Endothelial cell of umbilical vein (primary cell): ENCODE measurements at regions not wholly inside any gene's neighbourhood (a gene's known extent, or its start where the extent isn't known, plus 50 kb on each side); places are given as distances from the start of the nearest gene placed in this dataset.

Experiments
- BruUV-seq: library from RNA; stranded (reverse); fragments of 400-500 nt; replicated peaks from 2 replicates; lab custom pipeline; 2021; lab: Mats Ljungman, UMichigan
- CTCF ChIA-PET: fragments of 300-600, 350-600 bp; sonication (Branson Sonifier 250); formaldehyde crosslinking; loops from one replicate; lab custom pipeline; 2021; ENCODE audit warnings: antibody characterized with exemption, inconsistent platforms; lab: Charles Lee
- POLR2A ChIA-PET: fragments of 300-600, 350-600 bp; sonication (Branson Sonifier 250); formaldehyde crosslinking; loops from one replicate; lab custom pipeline; 2021; ENCODE audit warnings: antibody characterized with exemption, inconsistent platforms; lab: Charles Lee
- DNase-seq: peaks from one replicate; pipeline ENCODE4 v3.0.0-alpha.2; 2011; ENCODE audit warnings: low read depth, low spot score
- FAIRE-seq: peaks from 2 replicates; lab custom pipeline; 2011; peaks lifted over from hg19 to GRCh38; lab: Jason Lieb, UNC
- H2AFZ ChIP-seq: 2 replicates; pipeline ENCODE4 v1.6.0; 2012; ENCODE audit warnings: low read depth, low read length, control low read depth, inconsistent platforms
- H3K27ac ChIP-seq: 2 replicates; pipeline ENCODE4 v1.5.1; 2011; ENCODE audit warnings: low read depth, mild to moderate bottlenecking, control low read depth, low read length, moderate library complexity; ENCODE audit not compliant: insufficient read depth
- H3K27me3 ChIP-seq, 2 experiments: 2 replicates each; pipeline versions ENCODE4 v1.6.0 to v1.6.1; 2011; ENCODE audit warnings: low read length in 2 of 2, mixed read lengths in 1 of 2; ENCODE audit not compliant: control insufficient read depth in 2 of 2, insufficient read depth in 2 of 2
- H3K36me3 ChIP-seq, 2 experiments: 2 replicates in 1 of 2; 3 replicates in 1 of 2; pipeline ENCODE4 v1.5.1; 2011; ENCODE audit warnings: low read length in 2 of 2, mild to moderate bottlenecking in 1 of 2, moderate library complexity in 1 of 2; ENCODE audit not compliant: control insufficient read depth in 2 of 2, insufficient read depth in 2 of 2; ENCODE audit errors: extremely low read depth in 1 of 2
- H3K4me1 ChIP-seq: 3 replicates; pipeline ENCODE4 v1.5.1; 2011; ENCODE audit warnings: mild to moderate bottlenecking, low read length; ENCODE audit not compliant: control insufficient read depth, insufficient read depth; ENCODE audit errors: extremely low read depth
- H3K4me2 ChIP-seq: 2 replicates; pipeline ENCODE4 v1.6.1; 2011; ENCODE audit warnings: low read length, control low read depth, mixed read lengths; ENCODE audit not compliant: insufficient read depth
- H3K4me3 ChIP-seq, 3 experiments: fragments of 200-600 bp in 1 of 3; sonication (generic), shearing (Covaris generic) in 1 of 3; replicated peaks in 1 of 3; 2 replicates each; pipeline ENCODE4 v1.5.1; 2011 to 2016; ENCODE audit warnings: control low read depth in 3 of 3, low read length in 3 of 3, mild to moderate bottlenecking in 2 of 3, inconsistent platforms in 1 of 3, low read depth in 1 of 3, moderate library complexity in 1 of 3; ENCODE audit not compliant: insufficient read depth in 1 of 3
- H3K79me2 ChIP-seq: 2 replicates; pipeline ENCODE4 v1.6.0; 2012; ENCODE audit warnings: low read length, inconsistent platforms; ENCODE audit not compliant: control insufficient read depth, insufficient read depth
- H3K9ac ChIP-seq: replicated peaks from 2 replicates; pipeline ENCODE3; 2011; ENCODE audit warnings: low read length, control low read depth; ENCODE audit not compliant: insufficient read depth; ENCODE audit errors: extremely low read depth
- H3K9me1 ChIP-seq: replicated peaks from 3 replicates; pipeline ENCODE4 v1.6.0; 2011; ENCODE audit warnings: mild to moderate bottlenecking, low read length; ENCODE audit not compliant: control insufficient read depth, insufficient read depth; ENCODE audit errors: extremely low read depth
- H3K9me3 ChIP-seq: replicated peaks from 2 replicates; pipeline ENCODE4 v1.5.1; 2012; ENCODE audit warnings: low read length, inconsistent platforms; ENCODE audit not compliant: control insufficient read depth, insufficient read depth
- H4K20me1 ChIP-seq: replicated peaks from 2 replicates; pipeline ENCODE3; 2011; ENCODE audit warnings: mild to moderate bottlenecking, low read length; ENCODE audit not compliant: control insufficient read depth, insufficient read depth; ENCODE audit errors: extremely low read depth
- CTCF ChIP-seq, 2 donors: IDR thresholded peaks; 1 replicate in 1 of 2; 2 replicates in 1 of 2; pipeline ENCODE4 v1.5.1; 2011; ENCODE audit warnings: low read length in 2 of 2, mild to moderate bottlenecking in 2 of 2, moderate library complexity in 2 of 2, control low read depth in 1 of 2, inconsistent platforms in 1 of 2, low read depth in 1 of 2; ENCODE audit not compliant: insufficient read depth in 1 of 2; ENCODE audit errors: extremely low read depth in 1 of 2
- EZH2 ChIP-seq: IDR thresholded peaks from 2 replicates; pipeline ENCODE4 v1.6.1; 2012; ENCODE audit warnings: borderline replicate concordance, low read depth, mild to moderate bottlenecking, moderate library complexity, low read length, inconsistent platforms; ENCODE audit not compliant: severe bottlenecking
- FOS ChIP-seq: IDR thresholded peaks from 2 replicates; pipeline ENCODE4 v1.6.1; 2011; ENCODE audit warnings: mild to moderate bottlenecking, low read length, moderate library complexity, borderline replicate concordance; ENCODE audit not compliant: insufficient read depth
- GATA2 ChIP-seq: IDR thresholded peaks from 2 replicates; pipeline ENCODE4 v1.7.0; 2011; ENCODE audit warnings: low read depth, mild to moderate bottlenecking, moderate library complexity, mixed read lengths, low read length; ENCODE audit not compliant: insufficient read length, insufficient read depth
- JUN ChIP-seq: IDR thresholded peaks from 2 replicates; pipeline ENCODE4 v1.6.1; 2011; ENCODE audit warnings: borderline replicate concordance, low read depth; ENCODE audit not compliant: insufficient read length, insufficient read depth
- POLR2A ChIP-seq: IDR thresholded peaks from 2 replicates; pipeline ENCODE4 v1.6.1; 2012; ENCODE audit warnings: low read depth, mild to moderate bottlenecking, control low read depth, low read length
- POLR2AphosphoS5 ChIP-seq: IDR thresholded peaks from 2 replicates; pipeline ENCODE4 v1.6.1; 2012; ENCODE audit warnings: low read depth, mild to moderate bottlenecking, control low read depth, low read length, moderate library complexity; ENCODE audit not compliant: insufficient read depth
- dilution Hi-C: fragments of 300-500 bp; cut with MboI; formaldehyde crosslinking; loops from one replicate; pipeline ENCODE4 v1.15.0; 2019; ENCODE audit warnings: low sequenced_read_pairs; ENCODE audit not compliant: extremely low pct_ligation_motif_present
- intact Hi-C: fragments of 100-400 bp; cut with micrococcal nuclease; formaldehyde crosslinking; loops from one replicate; pipeline ENCODE4 v1.10.0; 2022
- TF ChIP-seq, protein P1 (sequence below): IDR thresholded peaks from 2 replicates; pipeline ENCODE4 v1.6.1; 2011; ENCODE audit not compliant: insufficient read depth, insufficient read length

DNA sequence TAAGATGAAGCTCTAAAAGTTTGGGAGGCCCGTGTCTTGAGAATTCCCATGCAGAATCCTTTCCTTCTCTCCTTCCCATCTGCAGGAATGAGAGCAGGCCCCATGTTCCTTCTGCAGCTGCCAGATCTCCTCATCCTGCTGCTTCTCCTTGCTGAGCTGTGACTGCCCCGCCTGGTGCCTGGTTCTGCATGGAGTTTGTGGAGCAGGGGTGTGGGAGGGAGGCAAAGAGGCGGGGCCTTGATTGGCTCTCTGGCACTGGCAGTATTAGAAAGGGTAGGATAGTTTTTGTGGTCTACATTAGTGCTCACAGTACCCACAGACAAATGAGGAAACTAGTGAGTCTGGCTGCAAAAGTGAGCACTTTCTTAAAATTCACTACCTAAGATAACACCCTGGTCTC, 91.1 kb upstream of the CLPB start:
- no peaks in the 10 kb centered on the region for H3K36me3 ChIP-seq
- no peak for TF ChIP-seq GATA2
- TF ChIP-seq, protein P1, sequence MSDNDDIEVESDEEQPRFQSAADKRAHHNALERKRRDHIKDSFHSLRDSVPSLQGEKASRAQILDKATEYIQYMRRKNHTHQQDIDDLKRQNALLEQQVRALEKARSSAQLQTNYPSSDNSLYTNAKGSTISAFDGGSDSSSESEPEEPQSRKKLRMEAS, result no peak
- no peak for TF ChIP-seq POLR2A
- TF ChIP-seq FOS, result no peak
- TF ChIP-seq POLR2AphosphoS5, result no peak
- TF ChIP-seq CTCF (IDR thresholded peaks at IDR 0.05; ENCODE audit: extremely low read depth in 1 of 2, insufficient read depth in 1 of 2, low read depth in 1 of 2, low read length in 2 of 2), result no peak
- TF ChIP-seq EZH2, result no peak
- TF ChIP-seq JUN, result no peak
- H3K4me3 ChIP-seq, result no peak overlapping the region
- H3K9me3 ChIP-seq, result no peaks in the 10 kb centered on the region
- H3K27ac ChIP-seq, result no peak overlapping the region
- POLR2A ChIA-PET, result no interaction called here
- peaks cover 9 to 17% of the 10 kb centered on the region in 2 experiments for H3K27me3 ChIP-seq
- H3K4me2 ChIP-seq, result no peak overlapping the region
- no peak for DNase-seq
- no TSS peak for BruUV-seq
- H3K9me1 ChIP-seq, result no peaks in the 10 kb centered on the region
- dilution Hi-C loops, result no loop called here
- no peaks in the 10 kb centered on the region for H3K79me2 ChIP-seq
- CTCF ChIA-PET, result interaction anchor here (1.5 to 3.3 kb wide), 3 partner anchors 9 to 54 kb away, joined by 4 to 7 read pairs (median 4); no protein-coding TSS in a partner anchor
- H3K9ac ChIP-seq, result no peak overlapping the region
- no peaks in the 10 kb centered on the region for H3K4me1 ChIP-seq
- no peak overlapping the region for H2AFZ ChIP-seq
- H4K20me1 ChIP-seq, result no peaks in the 10 kb centered on the region
- intact Hi-C loops, result no loop called here
- no peak for FAIRE-seq
